WERI-Rb-1 (cell line): ENCODE measurements at regions not wholly inside any gene's neighbourhood (a gene's known extent, or its start where the extent isn't known, plus 50 kb on each side); places are given as distances from the start of the nearest gene placed in this dataset.

Experiments
- DNase-seq: peaks from one replicate; pipeline ENCODE4 v3.0.0-alpha.2; 2020
- H3K27ac ChIP-seq: fragments of 250-450 bp; sonication (Bioruptor Pico); 2 replicates; pipeline ENCODE4 v1.5.1; 2020; ENCODE audit warnings: mild to moderate bottlenecking, moderate library complexity
- H3K27me3 ChIP-seq: fragments of 250-450 bp; sonication (Bioruptor Pico); 2 replicates; pipeline ENCODE4 v1.5.1; 2021; ENCODE audit warnings: mild to moderate bottlenecking, low read depth, moderate library complexity; ENCODE audit not compliant: insufficient read depth, severe bottlenecking
- H3K36me3 ChIP-seq: fragments of 250-450 bp; sonication (Bioruptor Pico); 2 replicates; pipeline ENCODE4 v1.5.1; 2020; ENCODE audit warnings: mild to moderate bottlenecking, moderate library complexity
- H3K4me3 ChIP-seq: 2 replicates; pipeline ENCODE4 v1.5.1; 2011; ENCODE audit warnings: low read depth, mild to moderate bottlenecking, control low read depth, low read length
- H3K9me3 ChIP-seq: fragments of 250-450 bp; sonication (Bioruptor Pico); 2 replicates; pipeline ENCODE4 v1.5.1; 2021; ENCODE audit warnings: mild to moderate bottlenecking, moderate library complexity; ENCODE audit not compliant: severe bottlenecking
- TF ChIP-seq, protein P1 (sequence below): IDR thresholded peaks from 2 replicates; pipeline ENCODE4 v1.5.1; 2011; ENCODE audit warnings: low read depth, mild to moderate bottlenecking, control low read depth, inconsistent platforms, low read length

DNA sequence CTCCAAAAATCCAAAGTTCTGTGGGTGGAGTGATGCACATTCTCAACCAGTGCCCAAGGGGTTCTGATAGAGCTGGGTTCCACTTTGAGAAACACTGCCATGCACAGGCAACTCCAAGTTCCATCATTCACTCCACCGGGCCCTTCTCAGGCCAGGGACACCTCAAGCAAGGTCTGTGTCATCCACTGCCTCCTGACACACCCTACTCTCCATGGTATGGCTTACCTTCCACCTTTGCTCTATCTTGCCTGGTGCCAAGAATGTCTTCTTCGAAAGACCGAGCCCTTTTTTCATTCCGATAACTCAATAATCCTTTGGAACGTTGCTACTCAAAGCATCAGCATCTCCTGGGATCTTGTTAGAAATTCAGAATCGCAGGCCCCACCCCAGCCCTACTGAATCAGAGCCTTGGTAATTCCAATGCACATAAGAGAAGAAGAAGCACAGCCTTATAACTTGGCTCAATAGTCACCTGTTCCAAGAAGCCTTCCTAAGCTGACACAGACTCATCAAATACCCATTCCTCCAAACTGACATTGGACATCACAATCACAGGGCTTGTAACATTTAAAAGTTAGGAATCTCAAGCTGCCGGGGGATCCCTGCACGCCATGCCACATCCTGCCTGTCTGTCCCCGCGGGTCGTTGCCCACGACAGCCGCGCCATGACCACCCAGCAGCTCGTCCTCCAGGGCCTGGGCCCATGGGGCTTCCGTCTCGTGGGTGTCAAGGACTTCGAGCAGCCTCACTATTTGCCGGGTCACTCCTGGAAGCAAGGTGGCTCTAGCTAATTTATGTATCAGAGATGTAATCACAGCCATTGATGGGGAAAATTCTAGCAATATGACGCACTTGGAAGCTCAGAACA lies 66.4 kb downstream of the VCPKMT start:
- TF ChIP-seq, protein P1, sequence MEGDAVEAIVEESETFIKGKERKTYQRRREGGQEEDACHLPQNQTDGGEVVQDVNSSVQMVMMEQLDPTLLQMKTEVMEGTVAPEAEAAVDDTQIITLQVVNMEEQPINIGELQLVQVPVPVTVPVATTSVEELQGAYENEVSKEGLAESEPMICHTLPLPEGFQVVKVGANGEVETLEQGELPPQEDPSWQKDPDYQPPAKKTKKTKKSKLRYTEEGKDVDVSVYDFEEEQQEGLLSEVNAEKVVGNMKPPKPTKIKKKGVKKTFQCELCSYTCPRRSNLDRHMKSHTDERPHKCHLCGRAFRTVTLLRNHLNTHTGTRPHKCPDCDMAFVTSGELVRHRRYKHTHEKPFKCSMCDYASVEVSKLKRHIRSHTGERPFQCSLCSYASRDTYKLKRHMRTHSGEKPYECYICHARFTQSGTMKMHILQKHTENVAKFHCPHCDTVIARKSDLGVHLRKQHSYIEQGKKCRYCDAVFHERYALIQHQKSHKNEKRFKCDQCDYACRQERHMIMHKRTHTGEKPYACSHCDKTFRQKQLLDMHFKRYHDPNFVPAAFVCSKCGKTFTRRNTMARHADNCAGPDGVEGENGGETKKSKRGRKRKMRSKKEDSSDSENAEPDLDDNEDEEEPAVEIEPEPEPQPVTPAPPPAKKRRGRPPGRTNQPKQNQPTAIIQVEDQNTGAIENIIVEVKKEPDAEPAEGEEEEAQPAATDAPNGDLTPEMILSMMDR, result no peak
- H3K9me3 ChIP-seq, result no peaks in the 10 kb centered on the region
- H3K27ac ChIP-seq, result no peak overlapping the region
- DNase-seq, result no peak
- H3K36me3 ChIP-seq, result no peaks in the 10 kb centered on the region
- H3K4me3 ChIP-seq, result no peak overlapping the region
- no peaks in the 10 kb centered on the region for H3K27me3 ChIP-seq

GRCh38 chr14:50051106-50051505 lies 65.3 kb downstream of the VCPKMT start:
- Histone ChIP-seq H3K4me3 (no peak overlapping the region), H3K27me3 (no peaks in the 10 kb centered on the region), H3K36me3 (no peaks in the 10 kb centered on the region), H3K9me3 (no peaks in the 10 kb centered on the region), H3K27ac (no peak overlapping the region)
- TF ChIP-seq, protein P1, result no peak
- DNase-seq, result no peak

GRCh38 chr14:50051706-50052105 lies 64.7 kb downstream of the VCPKMT start:
- H3K9me3 ChIP-seq, result no peaks in the 10 kb centered on the region
- no peak overlapping the region for H3K4me3 ChIP-seq
- H3K36me3 ChIP-seq, result no peaks in the 10 kb centered on the region
- DNase-seq, result no peak
- H3K27me3 ChIP-seq, result no peaks in the 10 kb centered on the region
- no peak overlapping the region for H3K27ac ChIP-seq
- TF ChIP-seq, protein P1, result no peak

GRCh38 chr14:50052517-50052916 lies 63.9 kb downstream of the VCPKMT start:
- Histone ChIP-seq H3K27ac (no peak overlapping the region), H3K27me3 (no peaks in the 10 kb centered on the region), H3K36me3 (no peaks in the 10 kb centered on the region), H3K9me3 (no peaks in the 10 kb centered on the region), H3K4me3 (no peak overlapping the region)
- TF ChIP-seq, protein P1, result no peak
- DNase-seq, result no peak

GRCh38 chr14:50053935-50054334 lies 62.4 kb downstream of the VCPKMT start:
- Histone ChIP-seq H3K27me3 (no peaks in the 10 kb centered on the region), H3K36me3 (no peaks in the 10 kb centered on the region), H3K27ac (no peak overlapping the region), H3K4me3 (no peak overlapping the region), H3K9me3 (no peaks in the 10 kb centered on the region)
- no peak for DNase-seq
- TF ChIP-seq, protein P1, result no peak
